Endothelial cell of umbilical vein (primary cell): ENCODE measurements at regions not wholly inside any gene's neighbourhood (a gene's known extent, or its start where the extent isn't known, plus 50 kb on each side); places are given as distances from the start of the nearest gene placed in this dataset.

Source experiments
- BruUV-seq: library from RNA; stranded (reverse); fragments of 400-500 nt; replicated peaks from 2 replicates; lab custom pipeline; 2021; lab: Mats Ljungman, UMichigan
- CTCF ChIA-PET: fragments of 300-600, 350-600 bp; sonication (Branson Sonifier 250); formaldehyde crosslinking; loops from one replicate; lab custom pipeline; 2021; ENCODE audit warnings: antibody characterized with exemption, inconsistent platforms; lab: Charles Lee
- POLR2A ChIA-PET: fragments of 300-600, 350-600 bp; sonication (Branson Sonifier 250); formaldehyde crosslinking; loops from one replicate; lab custom pipeline; 2021; ENCODE audit warnings: antibody characterized with exemption, inconsistent platforms; lab: Charles Lee
- DNase-seq: peaks from one replicate; pipeline ENCODE4 v3.0.0-alpha.2; 2011; ENCODE audit warnings: low read depth, low spot score
- FAIRE-seq: peaks from 2 replicates; lab custom pipeline; 2011; peaks lifted over from hg19 to GRCh38; lab: Jason Lieb, UNC
- H2AFZ ChIP-seq: 2 replicates; pipeline ENCODE4 v1.6.0; 2012; ENCODE audit warnings: low read depth, low read length, control low read depth, inconsistent platforms
- H3K27ac ChIP-seq: 2 replicates; pipeline ENCODE4 v1.5.1; 2011; ENCODE audit warnings: low read depth, mild to moderate bottlenecking, control low read depth, low read length, moderate library complexity; ENCODE audit not compliant: insufficient read depth
- H3K27me3 ChIP-seq, 2 experiments: 2 replicates each; pipeline versions ENCODE4 v1.6.0 to v1.6.1; 2011; ENCODE audit warnings: low read length in 2 of 2, mixed read lengths in 1 of 2; ENCODE audit not compliant: control insufficient read depth in 2 of 2, insufficient read depth in 2 of 2
- H3K36me3 ChIP-seq, 2 experiments: 2 replicates in 1 of 2; 3 replicates in 1 of 2; pipeline ENCODE4 v1.5.1; 2011; ENCODE audit warnings: low read length in 2 of 2, mild to moderate bottlenecking in 1 of 2, moderate library complexity in 1 of 2; ENCODE audit not compliant: control insufficient read depth in 2 of 2, insufficient read depth in 2 of 2; ENCODE audit errors: extremely low read depth in 1 of 2
- H3K4me1 ChIP-seq: 3 replicates; pipeline ENCODE4 v1.5.1; 2011; ENCODE audit warnings: mild to moderate bottlenecking, low read length; ENCODE audit not compliant: control insufficient read depth, insufficient read depth; ENCODE audit errors: extremely low read depth
- H3K4me2 ChIP-seq: 2 replicates; pipeline ENCODE4 v1.6.1; 2011; ENCODE audit warnings: low read length, control low read depth, mixed read lengths; ENCODE audit not compliant: insufficient read depth
- H3K4me3 ChIP-seq, 3 experiments: fragments of 200-600 bp in 1 of 3; sonication (generic), shearing (Covaris generic) in 1 of 3; replicated peaks in 1 of 3; 2 replicates each; pipeline ENCODE4 v1.5.1; 2011 to 2016; ENCODE audit warnings: control low read depth in 3 of 3, low read length in 3 of 3, mild to moderate bottlenecking in 2 of 3, inconsistent platforms in 1 of 3, low read depth in 1 of 3, moderate library complexity in 1 of 3; ENCODE audit not compliant: insufficient read depth in 1 of 3
- H3K79me2 ChIP-seq: 2 replicates; pipeline ENCODE4 v1.6.0; 2012; ENCODE audit warnings: low read length, inconsistent platforms; ENCODE audit not compliant: control insufficient read depth, insufficient read depth
- H3K9ac ChIP-seq: replicated peaks from 2 replicates; pipeline ENCODE3; 2011; ENCODE audit warnings: low read length, control low read depth; ENCODE audit not compliant: insufficient read depth; ENCODE audit errors: extremely low read depth
- H3K9me1 ChIP-seq: replicated peaks from 3 replicates; pipeline ENCODE4 v1.6.0; 2011; ENCODE audit warnings: mild to moderate bottlenecking, low read length; ENCODE audit not compliant: control insufficient read depth, insufficient read depth; ENCODE audit errors: extremely low read depth
- H3K9me3 ChIP-seq: replicated peaks from 2 replicates; pipeline ENCODE4 v1.5.1; 2012; ENCODE audit warnings: low read length, inconsistent platforms; ENCODE audit not compliant: control insufficient read depth, insufficient read depth
- H4K20me1 ChIP-seq: replicated peaks from 2 replicates; pipeline ENCODE3; 2011; ENCODE audit warnings: mild to moderate bottlenecking, low read length; ENCODE audit not compliant: control insufficient read depth, insufficient read depth; ENCODE audit errors: extremely low read depth
- EZH2 ChIP-seq: IDR thresholded peaks from 2 replicates; pipeline ENCODE4 v1.6.1; 2012; ENCODE audit warnings: borderline replicate concordance, low read depth, mild to moderate bottlenecking, moderate library complexity, low read length, inconsistent platforms; ENCODE audit not compliant: severe bottlenecking
- FOS ChIP-seq: IDR thresholded peaks from 2 replicates; pipeline ENCODE4 v1.6.1; 2011; ENCODE audit warnings: mild to moderate bottlenecking, low read length, moderate library complexity, borderline replicate concordance; ENCODE audit not compliant: insufficient read depth
- GATA2 ChIP-seq: IDR thresholded peaks from 2 replicates; pipeline ENCODE4 v1.7.0; 2011; ENCODE audit warnings: low read depth, mild to moderate bottlenecking, moderate library complexity, mixed read lengths, low read length; ENCODE audit not compliant: insufficient read length, insufficient read depth
- JUN ChIP-seq: IDR thresholded peaks from 2 replicates; pipeline ENCODE4 v1.6.1; 2011; ENCODE audit warnings: borderline replicate concordance, low read depth; ENCODE audit not compliant: insufficient read length, insufficient read depth
- MYC ChIP-seq: IDR thresholded peaks from one replicate; pipeline ENCODE4 v1.6.1; 2011; ENCODE audit warnings: mild to moderate bottlenecking, low read depth, low read length
- POLR2A ChIP-seq: IDR thresholded peaks from 2 replicates; pipeline ENCODE4 v1.6.1; 2012; ENCODE audit warnings: low read depth, mild to moderate bottlenecking, control low read depth, low read length
- POLR2AphosphoS5 ChIP-seq: IDR thresholded peaks from 2 replicates; pipeline ENCODE4 v1.6.1; 2012; ENCODE audit warnings: low read depth, mild to moderate bottlenecking, control low read depth, low read length, moderate library complexity; ENCODE audit not compliant: insufficient read depth
- dilution Hi-C: fragments of 300-500 bp; cut with MboI; formaldehyde crosslinking; loops from one replicate; pipeline ENCODE4 v1.15.0; 2019; ENCODE audit warnings: low sequenced_read_pairs; ENCODE audit not compliant: extremely low pct_ligation_motif_present
- intact Hi-C: fragments of 100-400 bp; cut with micrococcal nuclease; formaldehyde crosslinking; loops from one replicate; pipeline ENCODE4 v1.10.0; 2022
- TF ChIP-seq, protein P1 (sequence below): IDR thresholded peaks from 2 replicates; pipeline ENCODE4 v1.6.1; 2011; ENCODE audit not compliant: insufficient read depth, insufficient read length
- TF ChIP-seq, protein P2 (sequence below), 2 donors: IDR thresholded peaks; 1 replicate in 1 of 2; 2 replicates in 1 of 2; pipeline ENCODE4 v1.5.1; 2011; ENCODE audit warnings: low read length in 2 of 2, mild to moderate bottlenecking in 2 of 2, moderate library complexity in 2 of 2, control low read depth in 1 of 2, inconsistent platforms in 1 of 2, low read depth in 1 of 2; ENCODE audit not compliant: insufficient read depth in 1 of 2; ENCODE audit errors: extremely low read depth in 1 of 2

DNA sequence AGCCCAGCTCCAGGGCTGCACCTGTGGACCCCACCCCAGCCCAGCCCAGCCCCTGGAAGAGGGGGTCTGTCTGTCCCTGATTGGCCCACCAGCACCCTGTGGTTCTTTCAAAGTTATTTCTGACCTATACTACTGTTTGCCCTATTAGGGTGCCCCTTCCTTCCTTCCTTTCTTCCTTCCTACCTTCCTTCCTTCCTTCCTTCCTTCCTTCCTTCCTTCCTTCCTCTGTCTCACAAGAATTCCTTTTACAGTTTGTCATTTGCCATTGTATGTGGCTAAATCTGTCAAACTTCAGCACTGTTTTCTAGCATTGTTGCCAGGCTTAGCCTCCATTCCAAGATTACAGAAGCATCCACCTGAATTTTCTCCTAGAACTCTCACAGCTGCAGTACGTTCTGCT is 66.9 kb downstream of the KLF15 start:
- ChIA-PET CTCF (interaction anchor here (1.2 to 1.5 kb wide), 3 partner anchors 15 to 31 kb away, joined by 3 to 4 read pairs (median 3); no protein-coding TSS in a partner anchor), POLR2A (no interaction called here)
- H3K27ac ChIP-seq = no peak overlapping the region
- intact Hi-C loops (no loop called here), dilution Hi-C loops (no loop called here)
- no peak overlapping the region for H3K4me2 ChIP-seq
- no peaks in the 10 kb centered on the region for H3K36me3 ChIP-seq
- H4K20me1 ChIP-seq = no peaks in the 10 kb centered on the region
- FAIRE-seq = no peak
- H3K79me2 ChIP-seq = no peaks in the 10 kb centered on the region
- DNase-seq = no peak
- H3K4me3 ChIP-seq = no peak overlapping the region
- BruUV-seq = no TSS peak
- no peaks in the 10 kb centered on the region for H3K9me3 ChIP-seq
- H3K9me1 ChIP-seq = no peaks in the 10 kb centered on the region
- TF ChIP-seq, protein P1, sequence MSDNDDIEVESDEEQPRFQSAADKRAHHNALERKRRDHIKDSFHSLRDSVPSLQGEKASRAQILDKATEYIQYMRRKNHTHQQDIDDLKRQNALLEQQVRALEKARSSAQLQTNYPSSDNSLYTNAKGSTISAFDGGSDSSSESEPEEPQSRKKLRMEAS = no peak
- TF ChIP-seq FOS = no peak
- TF ChIP-seq EZH2 = no peak
- TF ChIP-seq JUN = no peak
- TF ChIP-seq POLR2A = no peak
- peaks cover 2 to 4% of the 10 kb centered on the region in 2 experiments for H3K27me3 ChIP-seq
- H2AFZ ChIP-seq = no peak overlapping the region
- H3K4me1 ChIP-seq = peaks cover 26% of the 10 kb centered on the region
- H3K9ac ChIP-seq = no peak overlapping the region

DNA sequence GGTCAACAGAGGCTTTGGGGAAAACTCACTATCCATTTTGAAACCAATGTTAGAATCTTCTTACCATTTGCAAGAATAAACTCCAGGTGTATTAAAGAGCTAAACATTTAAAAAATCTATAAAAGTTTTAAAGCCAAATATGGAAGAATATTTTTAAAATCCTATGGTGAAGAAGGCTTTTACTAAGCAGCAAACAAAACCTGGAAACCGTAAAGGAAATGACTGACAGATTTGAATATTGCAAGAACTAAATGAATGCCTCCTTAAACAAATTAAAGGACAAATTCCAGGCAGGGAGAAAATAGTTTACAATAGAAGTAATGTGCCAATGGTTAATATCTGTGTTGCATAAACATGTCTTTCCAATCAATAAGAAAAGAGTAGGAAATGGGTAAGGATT is 68.1 kb downstream of the KLF15 start:
- Histone ChIP-seq H3K27me3 (peaks cover 2 to 4% of the 10 kb centered on the region in 2 experiments), H3K36me3 (no peaks in the 10 kb centered on the region), H3K4me1 (peaks cover 26% of the 10 kb centered on the region), H3K4me3 (no peak overlapping the region), H3K4me2 (peak overlapping the region; percentile 50), H3K9me1 (no peaks in the 10 kb centered on the region), H3K27ac (no peak overlapping the region), H4K20me1 (no peaks in the 10 kb centered on the region), H3K79me2 (no peaks in the 10 kb centered on the region), H3K9me3 (no peaks in the 10 kb centered on the region), H2AFZ (no peak overlapping the region), H3K9ac (no peak overlapping the region)
- DNase-seq (peak; percentile 35), FAIRE-seq (peak; percentile 42)
- BruUV-seq = no TSS peak
- intact Hi-C loops (loop anchor here (2.0 kb wide), 1 partner anchor 22 kb away; no protein-coding TSS in a partner anchor), dilution Hi-C loops (no loop called here)
- no peak for TF ChIP-seq MYC
- no peak for TF ChIP-seq EZH2
- TF ChIP-seq JUN = no peak
- TF ChIP-seq GATA2 = no peak
- no peak for TF ChIP-seq POLR2A
- TF ChIP-seq, protein P2, sequence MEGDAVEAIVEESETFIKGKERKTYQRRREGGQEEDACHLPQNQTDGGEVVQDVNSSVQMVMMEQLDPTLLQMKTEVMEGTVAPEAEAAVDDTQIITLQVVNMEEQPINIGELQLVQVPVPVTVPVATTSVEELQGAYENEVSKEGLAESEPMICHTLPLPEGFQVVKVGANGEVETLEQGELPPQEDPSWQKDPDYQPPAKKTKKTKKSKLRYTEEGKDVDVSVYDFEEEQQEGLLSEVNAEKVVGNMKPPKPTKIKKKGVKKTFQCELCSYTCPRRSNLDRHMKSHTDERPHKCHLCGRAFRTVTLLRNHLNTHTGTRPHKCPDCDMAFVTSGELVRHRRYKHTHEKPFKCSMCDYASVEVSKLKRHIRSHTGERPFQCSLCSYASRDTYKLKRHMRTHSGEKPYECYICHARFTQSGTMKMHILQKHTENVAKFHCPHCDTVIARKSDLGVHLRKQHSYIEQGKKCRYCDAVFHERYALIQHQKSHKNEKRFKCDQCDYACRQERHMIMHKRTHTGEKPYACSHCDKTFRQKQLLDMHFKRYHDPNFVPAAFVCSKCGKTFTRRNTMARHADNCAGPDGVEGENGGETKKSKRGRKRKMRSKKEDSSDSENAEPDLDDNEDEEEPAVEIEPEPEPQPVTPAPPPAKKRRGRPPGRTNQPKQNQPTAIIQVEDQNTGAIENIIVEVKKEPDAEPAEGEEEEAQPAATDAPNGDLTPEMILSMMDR (IDR thresholded peaks at IDR 0.05; ENCODE audit: extremely low read depth in 1 of 2, insufficient read depth in 1 of 2, low read depth in 1 of 2, low read length in 2 of 2) = no peak
- TF ChIP-seq, protein P1 = no peak
- TF ChIP-seq POLR2AphosphoS5 = no peak
- TF ChIP-seq FOS = no peak
- CTCF ChIA-PET = interaction anchor here (0.9 to 1.5 kb wide), 3 partner anchors 16 to 29 kb away, joined by 3 to 4 read pairs (median 3); no protein-coding TSS in a partner anchor
- POLR2A ChIA-PET = no interaction called here
